ENCODE measurements at regions not wholly inside any gene's neighbourhood (a gene's known extent, or its start where the extent isn't known, plus 50 kb on each side); places are given as distances from the start of the nearest gene placed in this dataset.
"Not testable (repeated sequence)": the region's sequence is repeated elsewhere in the genome, so short reads cannot be mapped to it uniquely, and the experiment has no call there.

DNA sequence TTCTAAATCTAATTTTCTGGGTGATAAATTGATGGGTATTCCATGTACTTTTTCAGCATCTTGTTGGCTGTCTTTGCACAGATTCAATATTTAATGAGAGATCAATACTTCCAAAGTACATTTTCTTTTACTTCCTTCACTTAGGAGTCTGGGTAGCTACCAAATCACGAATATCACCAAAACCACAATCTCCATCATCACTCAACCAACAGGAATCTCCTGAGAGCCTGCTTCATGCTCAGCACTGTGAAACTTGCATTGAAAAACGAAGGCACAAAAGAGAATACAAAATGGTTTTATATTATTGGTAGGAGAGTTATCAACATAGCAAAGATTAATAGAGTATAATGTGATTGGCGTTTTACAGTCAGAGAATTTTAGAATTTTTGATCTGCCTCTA lies 261.5 kb upstream of the DSEL start:
- Histone ChIP-seq H3K27ac (no peak overlapping the region), H3K4me3 (no peak overlapping the region), H3K4me1 (peaks cover 30% of the 10 kb centered on the region), H3K27me3 (no peaks in the 10 kb centered on the region), H3K36me3 (no peaks in the 10 kb centered on the region), H3K9me3 (replicated peaks) (no peaks in the 10 kb centered on the region)
- DNase-seq = no peak

GRCh38 chr18:67776929-67777328 lies 260.4 kb upstream of the DSEL start:
- H3K27me3 ChIP-seq = no peaks in the 10 kb centered on the region
- H3K27ac ChIP-seq = no peak overlapping the region
- peak in 1 of 2 experiments; percentile 43 for DNase-seq
- no peak overlapping the region for H3K4me3 ChIP-seq
- no peaks in the 10 kb centered on the region for H3K9me3 ChIP-seq (replicated peaks)
- H3K36me3 ChIP-seq = no peaks in the 10 kb centered on the region
- peaks cover 19% of the 10 kb centered on the region for H3K4me1 ChIP-seq

DNA sequence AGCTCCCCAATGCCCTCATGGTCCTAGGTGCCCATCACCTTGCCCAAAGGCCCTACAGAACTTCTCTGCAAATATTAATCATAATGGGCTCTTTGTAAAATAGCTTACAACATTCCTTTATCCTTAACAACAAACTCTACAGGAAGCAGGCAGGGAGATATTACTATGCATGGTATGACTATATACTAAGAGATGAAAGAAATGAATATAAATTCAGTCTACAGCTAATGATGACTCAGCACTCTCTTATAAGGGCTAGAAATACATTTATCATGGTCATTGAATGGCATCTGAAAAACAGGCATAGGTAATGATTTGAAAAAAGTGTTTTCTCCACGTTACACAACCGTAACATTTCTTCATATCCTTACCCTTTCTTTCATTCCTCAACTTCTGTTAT lies 254.8 kb upstream of the DSEL start:
- Histone ChIP-seq H3K9me3 (replicated peaks) (no peaks in the 10 kb centered on the region), H3K4me1 (no peaks in the 10 kb centered on the region; the same call in 1 of the 2 replicates), H3K27ac (no peak overlapping the region), H3K36me3 (no peaks in the 10 kb centered on the region), H3K27me3 (no peaks in the 10 kb centered on the region), H3K4me3 (no peak overlapping the region)
- DNase-seq = no peak

DNA sequence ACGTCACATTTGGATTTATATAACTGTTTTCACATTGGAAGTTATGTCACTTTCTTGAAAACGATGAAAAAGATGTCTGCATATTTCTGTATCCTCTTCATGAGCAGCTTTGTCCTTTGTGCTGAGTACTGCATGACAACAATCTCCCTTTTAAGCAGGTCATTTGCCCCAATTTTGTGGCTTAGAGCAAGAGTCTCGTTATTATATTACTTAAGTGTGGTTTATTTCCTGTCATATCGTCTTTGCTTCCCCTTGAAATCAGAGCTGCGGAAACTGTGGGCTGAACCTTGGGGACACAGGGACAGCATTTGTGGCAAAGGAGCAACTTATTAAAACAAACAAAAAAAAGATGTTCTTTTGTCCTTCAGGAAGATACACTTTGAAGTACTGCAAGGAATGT lies 254.0 kb upstream of the DSEL start:
- Histone ChIP-seq H3K27me3 (no peaks in the 10 kb centered on the region), H3K36me3 (no peaks in the 10 kb centered on the region), H3K4me1 (no peaks in the 10 kb centered on the region; the same call in 1 of the 2 replicates), H3K4me3 (no peak overlapping the region), H3K27ac (no peak overlapping the region), H3K9me3 (replicated peaks) (no peaks in the 10 kb centered on the region)
- DNase-seq = no peak

DNA sequence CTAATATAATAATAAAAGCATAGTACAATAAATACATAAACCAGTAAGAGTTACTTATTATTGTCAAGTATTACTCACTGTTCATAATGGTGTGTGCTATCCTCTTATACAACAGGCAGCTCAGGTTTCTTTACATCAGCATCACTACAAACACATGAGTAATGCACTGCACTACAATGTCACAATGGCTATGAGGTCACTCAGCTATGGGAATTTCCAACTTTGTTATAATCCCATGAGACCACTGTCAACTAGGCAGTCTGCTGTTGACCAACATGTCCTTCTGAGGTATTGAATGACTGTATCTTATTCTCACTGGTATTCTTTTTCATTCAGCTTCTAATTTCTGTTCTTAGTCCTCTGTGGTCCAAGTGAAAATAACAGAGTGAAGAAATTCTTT lies 250.4 kb upstream of the DSEL start:
- Histone ChIP-seq H3K9me3 (replicated peaks) (no peaks in the 10 kb centered on the region), H3K27me3 (no peaks in the 10 kb centered on the region), H3K36me3 (no peaks in the 10 kb centered on the region), H3K4me3 (no peak overlapping the region), H3K4me1 (no peaks in the 10 kb centered on the region; the same call in 1 of the 2 replicates), H3K27ac (no peak overlapping the region)
- DNase-seq = peak in 1 of 2 experiments; percentile 36

DNA sequence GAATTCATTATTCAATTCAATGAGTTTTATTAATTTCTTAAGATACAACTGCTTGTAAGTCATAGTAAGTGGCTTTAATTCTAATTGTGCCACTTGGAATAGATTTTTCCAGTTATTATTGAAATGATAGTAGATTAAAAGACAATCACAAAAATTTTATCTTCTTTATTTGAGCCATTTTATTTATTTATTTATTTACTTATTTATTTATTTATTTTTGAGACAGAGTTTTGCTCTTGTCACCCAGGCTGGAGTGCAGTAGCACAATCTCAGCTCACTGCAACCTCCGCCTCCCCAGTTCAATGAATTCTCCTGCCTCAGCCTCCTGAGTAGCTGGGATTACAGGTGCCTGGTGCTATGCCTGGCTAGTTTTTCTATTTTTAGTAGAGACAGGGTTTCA lies 235.7 kb upstream of the DSEL start:
- H3K4me1 ChIP-seq; H3K4me3 ChIP-seq; H3K27ac ChIP-seq; DNase-seq; H3K36me3 ChIP-seq; H3K27me3 ChIP-seq; H3K9me3 ChIP-seq (replicated peaks): not testable (repeated sequence)

DNA sequence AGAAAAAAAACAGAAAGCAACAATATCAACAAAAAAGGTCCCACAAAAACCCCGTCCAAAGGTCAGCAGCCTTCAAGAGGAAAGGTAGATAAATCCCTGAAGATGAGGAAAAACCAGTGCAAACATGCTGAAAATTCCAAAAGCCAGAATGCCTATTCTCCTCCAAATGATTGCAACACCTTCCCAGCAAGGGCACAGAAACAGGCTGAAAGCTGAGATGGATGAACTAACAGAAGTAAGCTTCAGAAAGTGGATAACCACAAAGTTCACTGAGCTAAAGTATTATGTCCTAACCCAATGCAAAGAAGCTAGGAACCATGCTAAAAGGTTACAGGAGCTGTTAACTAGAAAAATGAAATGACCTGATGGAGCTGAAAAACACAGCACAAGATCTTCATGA lies 226.4 kb upstream of the DSEL start:
- H3K27ac ChIP-seq = no peak overlapping the region
- no peaks in the 10 kb centered on the region for H3K36me3 ChIP-seq
- H3K4me3 ChIP-seq = no peak overlapping the region
- H3K27me3 ChIP-seq = no peaks in the 10 kb centered on the region
- no peak for DNase-seq
- H3K4me1 ChIP-seq = no peaks in the 10 kb centered on the region
- peaks cover 3% of the 10 kb centered on the region; the same call in 1 of the 2 replicates for H3K9me3 ChIP-seq (replicated peaks)

- H3K27me3 ChIP-seq = no peaks in the 10 kb centered on the region
- H3K27ac ChIP-seq = no peak overlapping the region
- H3K9me3 ChIP-seq (replicated peaks) = peaks cover 3% of the 10 kb centered on the region; the same call in 1 of the 2 replicates
- H3K36me3 ChIP-seq = no peaks in the 10 kb centered on the region
- no peak for DNase-seq
- H3K4me1 ChIP-seq = no peaks in the 10 kb centered on the region
- no peak overlapping the region for H3K4me3 ChIP-seq
These were observed 226.0 kb upstream of the DSEL start for GRCh38 chr18:67742525-67742924.

DNA sequence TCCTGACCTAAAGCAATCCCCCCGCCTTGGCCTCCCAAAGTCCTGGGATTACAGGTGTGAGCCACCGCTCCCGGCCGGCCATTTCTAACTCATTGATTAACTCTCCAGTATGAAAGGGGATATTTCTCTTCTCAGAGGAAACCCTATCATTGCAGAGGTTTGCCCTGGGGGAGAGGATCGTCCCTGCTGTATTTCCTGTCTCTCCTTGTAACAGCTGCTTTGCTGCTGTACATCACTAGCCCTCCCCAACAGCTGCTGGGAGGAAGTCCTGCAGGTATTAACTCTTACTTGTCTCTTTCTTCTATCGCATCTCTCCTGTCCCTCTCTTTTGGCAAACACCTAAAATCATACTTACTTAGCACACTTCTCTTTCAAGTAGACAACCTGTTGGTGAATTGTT lies 219.0 kb upstream of the DSEL start:
- Histone ChIP-seq H3K27me3 (no peaks in the 10 kb centered on the region), H3K9me3 (replicated peaks) (no peaks in the 10 kb centered on the region), H3K27ac (peak overlapping the region; percentile 68), H3K4me3 (peak overlapping the region; percentile 45), H3K4me1 (peaks cover 3% of the 10 kb centered on the region), H3K36me3 (no peaks in the 10 kb centered on the region)
- peak; percentile 70 to 81 for DNase-seq

- no peaks in the 10 kb centered on the region for H3K36me3 ChIP-seq
- H3K27me3 ChIP-seq = no peaks in the 10 kb centered on the region
- H3K9me3 ChIP-seq (replicated peaks) = no peaks in the 10 kb centered on the region
- DNase-seq = no peak
- no peak overlapping the region for H3K4me3 ChIP-seq
- H3K4me1 ChIP-seq = peaks cover 3% of the 10 kb centered on the region
- no peak overlapping the region for H3K27ac ChIP-seq
These were observed 216.6 kb upstream of the DSEL start for GRCh38 chr18:67733088-67733487.

GRCh38 chr18:67731851-67732250 lies 215.3 kb upstream of the DSEL start:
- Histone ChIP-seq H3K4me1 (peaks cover 3% of the 10 kb centered on the region), H3K36me3 (no peaks in the 10 kb centered on the region), H3K27ac (no peak overlapping the region), H3K9me3 (replicated peaks) (no peaks in the 10 kb centered on the region), H3K4me3 (no peak overlapping the region), H3K27me3 (no peaks in the 10 kb centered on the region)
- no peak for DNase-seq

DNA sequence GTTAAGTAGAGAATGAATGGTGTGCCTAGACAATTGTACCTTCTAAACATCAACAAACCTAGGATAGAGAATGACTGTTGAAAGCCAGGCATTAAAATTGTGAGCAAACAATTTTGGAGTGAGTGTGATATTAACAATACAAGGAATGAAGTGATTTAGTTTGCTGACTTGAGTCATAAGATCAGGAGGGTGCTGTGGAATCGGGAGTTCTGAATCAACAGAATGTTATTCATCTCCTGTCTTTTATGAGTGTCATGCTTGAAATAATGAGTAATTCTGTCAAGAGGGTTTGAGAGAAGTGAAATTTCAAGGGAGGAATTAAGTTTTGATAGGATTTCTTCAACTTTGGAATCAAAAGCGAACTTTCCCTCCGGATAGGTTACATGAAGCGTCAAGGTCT lies 214.4 kb upstream of the DSEL start:
- Histone ChIP-seq H3K36me3 (no peaks in the 10 kb centered on the region), H3K4me3 (no peak overlapping the region), H3K4me1 (peaks cover 3% of the 10 kb centered on the region), H3K9me3 (replicated peaks) (no peaks in the 10 kb centered on the region), H3K27ac (no peak overlapping the region), H3K27me3 (no peaks in the 10 kb centered on the region)
- DNase-seq = no peak

DNA sequence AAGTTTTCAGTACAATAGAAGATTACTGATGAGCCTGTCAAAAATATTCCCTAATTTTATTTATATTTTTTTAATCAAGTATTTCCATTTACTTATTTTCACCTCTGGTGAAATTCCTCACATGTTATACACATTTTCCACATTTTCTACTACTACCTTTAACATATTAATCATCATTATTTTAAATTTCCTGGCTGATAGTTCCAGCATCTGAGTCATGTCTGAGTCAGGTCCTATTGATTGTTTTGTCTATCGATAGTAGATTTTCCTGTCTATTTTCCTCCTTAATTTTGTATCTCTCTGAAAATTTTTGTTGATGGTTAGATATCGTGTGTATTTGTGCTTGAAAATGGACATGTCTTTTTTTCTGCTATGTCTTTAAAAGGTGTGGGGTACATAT lies 211.8 kb upstream of the DSEL start:
- Histone ChIP-seq H3K27me3 (no peaks in the 10 kb centered on the region), H3K9me3 (replicated peaks) (no peaks in the 10 kb centered on the region), H3K27ac (no peak overlapping the region), H3K36me3 (no peaks in the 10 kb centered on the region), H3K4me1 (no peaks in the 10 kb centered on the region), H3K4me3 (no peak overlapping the region)
- no peak for DNase-seq

DNA sequence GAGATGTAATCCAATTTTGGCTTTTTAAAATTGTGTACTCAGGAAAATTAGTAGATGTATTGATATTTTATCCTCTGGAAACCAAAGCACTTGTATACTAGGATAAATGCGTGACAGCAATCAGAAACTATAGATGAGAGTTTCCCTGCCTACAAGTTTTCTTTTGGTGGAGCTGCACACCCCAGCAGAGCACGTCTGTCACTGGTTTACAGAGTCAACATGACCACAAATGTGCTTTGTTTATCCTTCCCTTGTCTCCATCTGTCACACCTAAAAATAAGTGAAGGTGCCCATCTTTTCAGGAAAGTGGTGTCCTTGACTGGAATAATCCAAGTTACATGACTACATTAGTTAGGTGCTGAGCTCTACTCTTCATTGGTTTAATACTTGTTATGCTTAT lies 210.4 kb upstream of the DSEL start:
- no peak for DNase-seq
- H3K27me3 ChIP-seq = no peaks in the 10 kb centered on the region
- H3K4me3 ChIP-seq = no peak overlapping the region
- H3K9me3 ChIP-seq (replicated peaks) = no peaks in the 10 kb centered on the region
- H3K36me3 ChIP-seq = no peaks in the 10 kb centered on the region
- no peaks in the 10 kb centered on the region for H3K4me1 ChIP-seq
- H3K27ac ChIP-seq = no peak overlapping the region

GRCh38 chr18:67717800-67718199 lies 201.3 kb upstream of the DSEL start:
- H3K4me3 ChIP-seq = no peak overlapping the region
- no peaks in the 10 kb centered on the region for H3K27me3 ChIP-seq
- no peaks in the 10 kb centered on the region for H3K4me1 ChIP-seq
- H3K36me3 ChIP-seq = no peaks in the 10 kb centered on the region
- DNase-seq = no peak
- H3K9me3 ChIP-seq (replicated peaks) = no peaks in the 10 kb centered on the region
- H3K27ac ChIP-seq = no peak overlapping the region

DNA sequence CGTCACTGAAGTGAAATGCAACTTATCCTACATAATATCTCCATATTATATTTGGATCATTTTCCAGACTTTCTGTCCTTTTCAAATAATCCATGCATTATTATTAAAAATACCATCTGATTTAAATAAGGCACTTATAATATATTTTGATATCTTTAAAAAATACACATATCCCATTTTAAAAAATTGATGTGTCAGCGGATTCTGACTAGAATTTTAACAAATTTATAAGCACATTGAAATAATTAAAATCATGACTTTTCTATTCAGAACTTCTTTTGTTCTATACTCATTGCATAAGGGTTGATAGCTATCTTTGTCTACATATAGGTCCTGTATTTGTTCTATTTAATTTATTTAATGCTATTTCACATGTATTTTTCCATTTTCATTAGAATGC lies 199.0 kb upstream of the DSEL start:
- DNase-seq = no peak
- H3K27me3 ChIP-seq = no peaks in the 10 kb centered on the region
- no peak overlapping the region for H3K27ac ChIP-seq
- no peaks in the 10 kb centered on the region for H3K4me1 ChIP-seq
- H3K9me3 ChIP-seq (replicated peaks) = no peaks in the 10 kb centered on the region
- H3K36me3 ChIP-seq = no peaks in the 10 kb centered on the region
- H3K4me3 ChIP-seq = no peak overlapping the region

- Histone ChIP-seq H3K4me1 (no peaks in the 10 kb centered on the region), H3K9me3 (replicated peaks) (no peaks in the 10 kb centered on the region), H3K27me3 (no peaks in the 10 kb centered on the region), H3K36me3 (no peaks in the 10 kb centered on the region), H3K4me3 (no peak overlapping the region), H3K27ac (no peak overlapping the region)
- no peak for DNase-seq
These were observed 194.1 kb upstream of the DSEL start for GRCh38 chr18:67710639-67711038.
